Islet of Langerhans (tissue), 1 donor: ENCODE measurements at regions not wholly inside any gene's neighbourhood (a gene's known extent, or its start where the extent isn't known, plus 50 kb on each side); places are given as distances from the start of the nearest gene placed in this dataset.

ENCODE experiments used
- FAIRE-seq: peaks from one replicate; lab custom pipeline; 2011; peaks lifted over from hg19 to GRCh38; lab: Jason Lieb, UNC

DNA sequence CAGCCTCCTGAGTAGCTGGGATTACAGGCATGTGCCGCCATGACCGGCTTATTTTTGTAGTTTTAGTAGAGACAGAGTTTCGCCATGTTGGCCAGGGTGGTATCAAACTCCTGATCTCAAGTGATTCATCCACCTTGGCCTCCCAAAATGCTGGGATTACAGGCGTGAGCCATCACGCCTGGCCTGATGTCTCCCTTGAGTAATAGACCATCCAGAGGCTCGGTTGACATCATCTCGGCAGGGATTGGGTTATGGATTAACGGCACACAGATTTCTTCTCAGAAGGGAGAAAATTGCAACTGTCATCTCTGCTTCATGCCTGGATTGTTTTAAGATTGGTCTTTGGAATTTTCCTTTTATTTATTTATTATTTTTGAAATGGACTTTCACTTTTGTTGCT lies 239.2 kb upstream of the LARGE1 start:
- FAIRE-seq = no peak

DNA sequence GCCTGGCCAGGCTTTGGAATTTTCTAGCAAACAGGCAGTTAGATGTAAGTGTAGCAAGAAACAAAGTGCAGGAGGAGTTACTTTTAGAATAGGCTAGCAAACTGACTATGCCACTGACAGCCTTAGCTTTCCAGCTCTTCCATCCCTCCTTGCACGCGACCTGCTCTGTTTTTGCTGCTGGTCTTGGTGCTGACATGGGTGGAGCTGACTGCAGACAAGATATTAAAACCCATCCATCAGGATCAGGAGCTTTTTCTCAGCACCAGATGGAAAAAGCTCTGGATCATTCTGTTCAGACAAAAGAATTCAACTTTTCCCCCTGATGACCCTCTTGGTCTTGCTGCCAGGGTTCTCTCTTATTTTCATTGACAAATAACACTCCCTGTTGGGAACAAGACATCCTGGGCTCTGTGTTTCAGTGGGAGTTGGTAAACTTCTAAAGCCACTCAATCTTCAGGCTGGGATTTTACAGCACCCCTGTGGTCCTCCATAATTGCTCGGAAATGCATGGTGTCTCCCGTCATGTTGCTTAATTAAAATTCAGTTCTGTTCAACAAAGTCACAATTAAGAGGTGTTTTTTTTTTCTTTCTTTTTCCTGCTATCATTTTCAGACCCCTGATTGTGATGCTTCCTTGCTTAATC lies 240.0 kb upstream of the LARGE1 start:
- no peak for FAIRE-seq

DNA sequence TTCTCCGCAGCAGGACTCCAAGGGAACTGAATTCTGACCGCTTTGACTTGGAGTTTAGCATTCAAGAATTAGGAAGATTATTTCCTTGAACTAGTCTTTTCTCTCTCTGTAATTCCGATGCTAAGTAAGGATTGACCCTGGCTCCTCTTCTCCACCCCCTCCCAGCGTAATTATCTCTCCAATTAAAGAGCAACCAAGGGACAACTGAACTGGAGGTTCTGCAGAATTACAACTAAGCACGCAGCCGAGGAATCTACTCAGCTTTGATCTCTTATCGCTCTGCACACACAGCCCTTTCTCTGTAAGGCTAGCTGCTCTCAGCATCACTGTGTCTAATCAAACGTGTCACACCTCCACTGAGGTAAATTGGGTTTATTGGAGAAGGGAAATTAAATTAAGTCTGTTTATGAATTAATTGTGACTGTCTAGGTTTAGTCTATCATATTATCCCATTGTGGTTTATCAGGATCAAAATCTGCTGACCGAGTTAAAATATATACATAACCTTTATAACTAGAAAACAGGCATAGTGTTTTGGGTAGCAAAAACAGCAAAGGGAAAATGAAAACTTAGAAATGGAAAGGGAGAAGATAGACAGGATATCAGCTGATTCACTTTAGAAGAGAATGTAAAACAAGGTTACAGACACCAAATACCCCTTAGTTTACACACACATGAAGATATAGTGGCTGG lies 241.3 kb upstream of the LARGE1 start:
- no peak for FAIRE-seq

DNA sequence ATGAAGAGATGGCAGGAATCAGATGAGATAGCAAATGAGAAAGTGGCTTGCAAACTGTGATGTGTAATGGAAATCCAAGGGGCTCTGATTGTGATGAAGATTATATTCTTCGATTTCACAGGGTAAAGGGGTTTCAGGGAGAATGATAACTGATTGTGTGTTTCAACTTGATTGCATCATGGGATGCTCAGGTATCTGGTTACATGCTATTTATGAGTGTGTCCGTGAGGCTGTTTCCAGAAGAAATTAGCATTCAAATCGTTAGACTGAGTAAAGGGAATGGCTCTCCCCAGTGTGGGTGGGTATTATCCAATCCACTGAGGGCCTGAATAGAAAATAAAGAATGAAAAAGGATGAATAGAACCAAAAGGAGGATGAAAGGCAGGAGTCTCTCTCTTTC lies 278.7 kb upstream of the LARGE1 start:
- FAIRE-seq = no peak

GRCh38 chr22:34210301-34210700 lies 290.0 kb upstream of the LARGE1 start:
- no peak for FAIRE-seq

DNA sequence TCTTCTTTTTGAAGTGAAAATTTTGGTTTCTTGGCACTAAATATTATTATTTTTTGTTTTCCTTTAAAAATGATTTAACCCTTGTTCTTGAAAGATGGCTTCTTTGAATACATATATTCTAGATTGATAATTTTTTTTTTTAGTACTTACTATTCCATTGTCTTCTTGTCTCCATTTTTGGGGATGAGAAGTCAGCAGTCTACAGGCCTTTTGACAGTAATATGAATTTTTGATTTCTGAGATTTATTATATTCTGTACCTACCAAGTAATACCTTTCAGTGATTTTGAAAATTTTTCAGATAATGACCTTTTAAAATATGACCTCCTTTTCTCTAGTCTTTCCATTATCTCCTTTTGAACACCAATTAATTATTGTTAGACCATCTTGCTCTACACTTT lies 294.1 kb upstream of the LARGE1 start:
- FAIRE-seq = no peak

DNA sequence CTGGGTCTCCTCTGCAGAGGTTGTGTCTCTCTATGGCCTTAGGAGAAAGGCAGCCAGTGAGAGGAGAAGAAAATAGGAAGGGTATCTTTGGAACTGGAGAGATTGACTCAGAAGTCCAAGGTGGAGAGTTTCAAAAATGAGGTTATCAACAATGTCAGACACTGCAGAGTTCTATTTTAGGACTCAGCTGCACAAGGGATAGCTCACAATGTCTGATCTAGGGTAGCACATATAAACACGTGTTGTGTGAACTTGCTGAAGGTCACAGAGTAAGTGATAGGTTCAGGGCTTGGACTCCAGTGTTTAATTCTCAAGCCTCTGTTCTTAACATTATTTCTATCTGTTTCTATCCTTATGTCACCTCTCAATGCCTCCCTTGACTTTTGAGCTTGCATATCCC lies 305.0 kb upstream of the LARGE1 start:
- FAIRE-seq = no peak

DNA sequence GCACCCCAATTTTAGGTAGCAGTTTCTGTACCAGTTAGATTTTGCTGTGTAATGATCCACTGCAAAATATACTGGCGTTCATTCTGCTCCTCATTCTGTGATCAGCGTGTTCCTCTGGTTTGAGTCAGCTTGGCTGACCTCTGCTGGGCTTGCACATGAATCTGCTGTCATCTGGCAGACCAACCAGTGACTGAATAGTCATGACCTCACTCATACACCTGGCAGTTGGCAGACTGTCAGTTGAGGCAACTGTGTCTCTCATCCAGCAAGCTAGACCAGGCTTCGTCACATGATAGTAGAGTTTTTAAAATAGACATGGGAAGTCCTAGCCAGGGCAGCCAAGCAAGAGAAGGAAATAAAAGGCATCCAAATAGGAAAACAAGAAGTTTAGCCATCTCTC lies 316.3 kb upstream of the LARGE1 start:
- FAIRE-seq = no peak

GRCh38 chr22:34239421-34239820 lies 319.1 kb upstream of the LARGE1 start:
- FAIRE-seq = no peak

DNA sequence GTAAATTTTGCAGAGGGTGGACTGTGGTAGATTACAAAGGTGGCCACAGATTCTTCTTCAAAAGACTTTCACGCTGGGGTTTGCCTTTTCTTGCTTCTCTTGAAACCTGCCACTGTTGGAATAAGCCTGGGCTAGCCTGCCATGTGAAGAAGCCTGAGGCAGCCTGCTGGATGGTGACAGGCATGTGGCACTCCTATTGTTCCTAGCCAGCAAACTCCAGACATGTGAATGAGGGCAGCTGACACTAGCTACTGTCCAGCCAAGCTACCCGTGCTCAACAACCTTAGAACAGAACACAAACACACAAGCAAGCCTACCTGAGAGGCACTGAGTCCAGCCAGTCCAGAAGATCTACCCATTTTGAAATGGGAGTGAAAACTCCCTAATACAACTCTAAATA lies 322.7 kb upstream of the LARGE1 start:
- FAIRE-seq = no peak

- FAIRE-seq = no peak
Measured at GRCh38 chr22:34255042-34255441, 334.8 kb upstream of the LARGE1 start.

DNA sequence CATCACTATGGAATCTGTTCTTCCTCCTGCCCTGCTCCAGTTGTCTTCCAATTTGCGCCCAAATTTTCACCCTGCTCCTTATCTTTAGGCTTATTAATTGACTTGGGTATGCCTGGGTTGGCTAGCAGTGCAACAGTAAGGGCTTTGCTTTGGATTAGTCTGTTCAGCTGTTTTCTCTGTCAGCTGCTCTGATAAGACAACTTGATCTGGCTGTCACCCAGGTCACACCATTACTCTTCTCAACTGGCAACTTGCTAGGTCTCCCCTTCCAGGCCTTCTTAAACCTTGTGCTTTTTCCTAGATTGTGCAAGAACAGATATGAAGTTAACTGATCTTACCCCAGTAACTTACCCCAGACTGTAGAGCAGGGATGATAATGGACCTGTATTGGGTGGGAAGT lies 357.8 kb upstream of the LARGE1 start:
- no peak for FAIRE-seq

- no peak for FAIRE-seq
Measured at GRCh38 chr22:34281738-34282137, 361.5 kb upstream of the LARGE1 start.

DNA sequence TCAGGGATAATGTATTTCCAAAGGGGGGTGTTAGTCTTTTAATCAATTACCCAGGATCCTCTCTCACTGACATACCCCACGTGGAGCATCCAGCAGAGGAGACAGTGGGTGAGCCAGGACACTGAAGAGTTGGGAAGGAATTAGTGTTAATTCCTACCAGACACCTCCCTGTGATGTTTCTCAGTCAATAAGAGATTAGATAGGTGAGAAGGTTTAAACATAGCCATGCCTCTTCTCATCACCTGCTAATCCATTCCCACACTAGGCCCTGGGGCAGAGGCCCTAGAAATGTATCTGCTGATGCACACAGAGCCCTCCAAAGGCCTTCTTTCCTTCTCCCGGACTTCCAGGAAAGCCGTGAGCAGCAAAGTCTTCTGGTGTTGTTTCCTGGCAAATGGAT lies 363.6 kb upstream of the LARGE1 start:
- no peak for FAIRE-seq

- FAIRE-seq = no peak
Measured at GRCh38 chr22:34293324-34293723, 373.0 kb upstream of the LARGE1 start.

- FAIRE-seq = no peak
Measured at GRCh38 chr22:34294476-34294875, 374.2 kb upstream of the LARGE1 start.

- no peak for FAIRE-seq
Measured at GRCh38 chr22:34294986-34295385, 374.7 kb upstream of the LARGE1 start.

DNA sequence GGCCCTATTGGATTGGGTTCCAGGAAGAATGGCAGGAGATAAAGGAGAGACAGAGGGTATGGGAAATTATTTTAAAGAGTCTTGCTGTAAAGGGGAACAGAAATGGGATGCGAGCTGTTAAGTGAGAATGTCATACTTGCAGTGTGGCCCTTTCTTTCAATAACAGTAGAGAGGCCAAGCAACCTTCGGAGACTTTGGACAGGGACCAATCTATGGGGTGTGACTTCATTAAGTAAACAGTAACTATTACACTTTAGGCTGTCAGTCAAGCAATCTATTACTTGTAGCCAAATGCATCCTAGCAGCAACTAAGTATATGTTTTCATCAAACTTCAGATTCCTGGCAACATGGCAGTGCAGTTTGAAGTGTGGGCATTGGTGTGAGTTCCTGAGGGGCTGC lies 376.2 kb upstream of the LARGE1 start:
- no peak for FAIRE-seq

DNA sequence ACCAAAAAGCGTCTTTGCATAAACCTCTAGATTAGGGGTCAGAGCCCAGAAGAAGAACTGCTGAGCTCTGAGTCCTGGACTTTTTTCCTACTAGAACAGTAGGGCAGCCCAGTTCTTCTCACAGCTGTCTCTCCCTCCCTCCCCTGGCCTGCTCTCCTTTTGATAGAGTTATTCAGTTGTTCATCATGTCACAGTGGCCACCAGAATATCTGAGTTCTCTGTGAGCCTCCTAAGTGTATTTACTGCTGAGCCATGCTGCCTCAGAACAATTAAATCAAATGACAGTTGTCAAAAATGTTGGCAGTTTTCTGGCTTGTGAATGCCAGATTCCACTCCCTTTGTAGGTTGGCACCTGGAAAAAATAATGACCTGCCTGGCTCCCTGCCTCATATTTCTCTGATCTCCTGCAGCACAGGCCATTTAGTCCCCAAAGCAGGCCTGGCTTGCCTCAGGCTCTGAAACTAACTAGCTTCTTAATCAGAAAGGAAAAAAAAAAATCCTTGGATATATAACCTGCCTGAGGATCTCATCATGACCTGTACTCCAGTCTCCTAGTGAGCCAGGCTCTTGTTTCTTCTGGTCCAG lies 377.4 kb upstream of the LARGE1 start:
- FAIRE-seq = no peak

DNA sequence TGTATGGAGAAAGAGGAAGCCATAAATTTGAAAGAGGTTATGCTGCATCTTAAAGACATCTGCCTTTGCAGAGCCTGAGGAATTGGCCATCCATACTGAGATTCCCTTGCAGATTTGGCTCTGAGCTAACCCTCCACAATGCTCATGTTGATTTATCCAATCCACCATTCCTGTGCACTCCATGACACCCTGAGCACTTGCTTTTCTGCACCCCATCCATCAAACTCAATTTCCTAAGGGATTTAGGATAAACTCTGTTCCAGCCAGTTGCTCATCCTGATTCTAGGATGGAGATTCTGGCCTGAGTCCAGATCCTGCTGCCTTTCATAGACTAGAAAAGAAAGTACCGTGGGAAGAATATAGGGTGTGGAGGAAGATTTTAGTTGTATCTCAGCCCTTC lies 379.2 kb upstream of the LARGE1 start:
- no peak for FAIRE-seq

- FAIRE-seq = no peak
Measured at GRCh38 chr22:34301569-34301968, 381.3 kb upstream of the LARGE1 start.

GRCh38 chr22:34303656-34304055 lies 383.4 kb upstream of the LARGE1 start:
- FAIRE-seq = no peak

DNA sequence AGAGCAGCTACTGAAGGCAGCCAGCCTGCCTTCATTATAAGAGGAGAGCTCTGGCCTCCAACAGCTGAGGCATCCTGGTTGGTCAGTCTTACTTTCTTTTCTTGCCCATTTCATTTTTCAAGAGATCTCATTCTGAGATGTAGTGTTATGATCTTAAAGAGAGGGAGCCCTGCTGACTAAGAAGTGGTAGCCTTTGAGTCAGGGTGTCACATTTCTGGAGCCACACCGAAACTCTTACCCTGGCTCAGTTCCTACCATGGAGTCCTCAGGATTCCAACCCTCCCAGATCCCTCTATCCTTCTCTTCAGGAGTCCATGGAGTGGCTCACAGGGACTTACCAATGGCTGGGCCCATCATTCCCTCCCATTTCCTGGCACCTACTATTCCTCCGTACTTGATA lies 386.1 kb upstream of the LARGE1 start:
- FAIRE-seq = no peak

GRCh38 chr22:34308101-34308500 lies 387.8 kb upstream of the LARGE1 start:
- no peak for FAIRE-seq
